NT2/D1 (cell line): ENCODE measurements at regions not wholly inside any gene's neighbourhood (a gene's known extent, or its start where the extent isn't known, plus 50 kb on each side); places are given as distances from the start of the nearest gene placed in this dataset.

Experiments used
- SUZ12 ChIP-seq: IDR thresholded peaks from 2 replicates; pipeline ENCODE4 v1.6.1; 2011; ENCODE audit not compliant: insufficient read length, insufficient read depth; ENCODE audit errors: extremely low read depth
- ZNF274 ChIP-seq: IDR thresholded peaks from 2 replicates; pipeline ENCODE4 v1.6.1; 2011; ENCODE audit warnings: mild to moderate bottlenecking, low read depth, low read length

DNA sequence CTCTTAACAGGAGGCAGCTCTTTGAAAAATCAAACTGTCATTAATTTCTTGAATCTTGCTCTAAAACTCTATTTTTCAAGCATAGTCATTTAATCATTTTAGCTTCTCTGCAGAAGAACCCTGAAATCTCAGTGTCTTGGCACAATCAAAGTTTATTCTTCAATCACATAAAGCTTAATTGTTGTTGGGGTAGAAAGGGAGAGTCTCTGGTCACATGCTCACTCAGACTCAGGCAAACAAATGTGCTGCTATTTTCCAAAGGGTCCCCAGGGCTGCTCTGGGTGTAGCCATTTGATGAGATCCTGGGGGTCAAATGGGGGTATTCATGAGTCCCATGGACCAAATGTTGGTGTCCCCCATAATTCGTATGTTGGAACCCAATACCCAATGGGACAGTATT lies 114.8 kb downstream of the MSX2 start:
- TF ChIP-seq SUZ12, result no peak
- TF ChIP-seq ZNF274, result no peak
